ENCODE measurements at regions not wholly inside any gene's neighbourhood (a gene's known extent, or its start where the extent isn't known, plus 50 kb on each side); places are given as distances from the start of the nearest gene placed in this dataset.

DNA sequence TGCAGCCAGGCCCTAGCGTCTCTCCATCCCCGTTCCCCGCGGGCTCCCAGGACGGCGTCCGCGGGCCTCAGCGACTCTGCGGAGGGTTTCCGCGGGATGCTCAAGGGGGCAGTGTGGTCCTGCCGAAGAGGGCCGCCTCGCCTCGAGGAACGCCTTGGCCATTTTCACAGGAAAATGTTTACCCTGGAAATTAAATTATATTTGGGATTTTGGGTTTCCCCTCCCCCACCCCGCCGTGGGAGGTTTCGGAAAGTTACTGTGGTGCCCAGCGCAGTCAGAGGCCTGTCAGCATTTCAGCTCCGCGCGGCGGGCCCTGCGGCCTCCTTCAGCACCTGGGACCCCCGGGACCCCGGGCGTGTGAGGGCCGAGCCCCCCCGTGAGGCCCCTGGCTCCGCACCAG, 94.5 kb downstream of the PCTP start:
- TF ChIP-seq, protein P1, sequence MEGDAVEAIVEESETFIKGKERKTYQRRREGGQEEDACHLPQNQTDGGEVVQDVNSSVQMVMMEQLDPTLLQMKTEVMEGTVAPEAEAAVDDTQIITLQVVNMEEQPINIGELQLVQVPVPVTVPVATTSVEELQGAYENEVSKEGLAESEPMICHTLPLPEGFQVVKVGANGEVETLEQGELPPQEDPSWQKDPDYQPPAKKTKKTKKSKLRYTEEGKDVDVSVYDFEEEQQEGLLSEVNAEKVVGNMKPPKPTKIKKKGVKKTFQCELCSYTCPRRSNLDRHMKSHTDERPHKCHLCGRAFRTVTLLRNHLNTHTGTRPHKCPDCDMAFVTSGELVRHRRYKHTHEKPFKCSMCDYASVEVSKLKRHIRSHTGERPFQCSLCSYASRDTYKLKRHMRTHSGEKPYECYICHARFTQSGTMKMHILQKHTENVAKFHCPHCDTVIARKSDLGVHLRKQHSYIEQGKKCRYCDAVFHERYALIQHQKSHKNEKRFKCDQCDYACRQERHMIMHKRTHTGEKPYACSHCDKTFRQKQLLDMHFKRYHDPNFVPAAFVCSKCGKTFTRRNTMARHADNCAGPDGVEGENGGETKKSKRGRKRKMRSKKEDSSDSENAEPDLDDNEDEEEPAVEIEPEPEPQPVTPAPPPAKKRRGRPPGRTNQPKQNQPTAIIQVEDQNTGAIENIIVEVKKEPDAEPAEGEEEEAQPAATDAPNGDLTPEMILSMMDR (IDR thresholded peaks at IDR 0.05; ENCODE audit: poor library complexity) = peak; percentile 85
- TF ChIP-seq EZH2 (IDR thresholded peaks at IDR 0.05; ENCODE audit: borderline replicate concordance) = no peak
